ENCODE measurements at regions not wholly inside any gene's neighbourhood (a gene's known extent, or its start where the extent isn't known, plus 50 kb on each side); places are given as distances from the start of the nearest gene placed in this dataset.

DNA sequence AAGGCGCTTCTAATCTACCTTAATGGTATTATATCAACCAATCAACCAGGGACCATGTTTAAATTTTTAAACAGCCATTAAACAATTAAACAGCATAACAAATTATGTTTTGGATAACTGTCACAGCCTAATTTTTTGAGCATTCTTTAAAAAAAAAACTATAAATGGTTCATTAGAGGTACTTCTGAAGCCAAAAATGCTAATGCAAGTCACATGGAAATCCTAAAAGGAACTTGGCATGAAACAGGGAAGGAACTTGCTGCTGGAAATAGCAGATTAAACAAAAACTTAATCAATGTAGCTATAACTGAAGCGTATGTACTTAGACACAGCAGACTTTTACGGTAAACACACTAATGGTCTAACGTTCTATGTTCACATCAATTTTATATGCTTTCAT lies 190.2 kb upstream of the BTG1 start:
- no peak overlapping the region for H3K4me3 Mint-ChIP-seq
- H3K9me3 Mint-ChIP-seq: no peaks in the 10 kb centered on the region
- H3K27ac Mint-ChIP-seq: no peak overlapping the region
- H3K36me3 Mint-ChIP-seq (ENCODE audit: low read depth): no peaks in the 10 kb centered on the region
- H3K4me1 Mint-ChIP-seq (ENCODE audit: low read depth): peaks cover 37% of the 10 kb centered on the region
- no peaks in the 10 kb centered on the region for H3K27me3 Mint-ChIP-seq

DNA sequence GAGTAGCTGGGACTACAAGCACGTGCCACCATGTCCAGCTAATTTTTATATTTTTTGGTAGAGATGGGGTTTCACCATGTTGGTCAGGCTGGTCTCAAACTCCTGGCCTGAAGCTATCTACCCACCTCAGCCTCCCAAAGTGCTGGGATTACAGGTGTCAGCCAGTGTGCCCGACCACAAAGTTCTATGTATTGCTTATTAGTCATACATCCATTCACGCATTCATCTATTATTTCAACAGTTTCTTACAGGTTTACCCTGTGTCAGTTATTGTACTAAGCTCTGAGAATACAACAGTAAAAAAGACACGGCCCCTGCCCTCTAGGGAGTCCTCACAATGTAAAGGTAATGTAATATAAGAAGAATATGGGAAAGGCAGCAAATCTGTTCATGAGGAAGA lies 188.9 kb upstream of the BTG1 start:
- Mint-ChIP-seq H3K9me3 (no peaks in the 10 kb centered on the region), H3K27ac (no peak overlapping the region), H3K36me3 (ENCODE audit: low read depth) (no peaks in the 10 kb centered on the region), H3K4me1 (ENCODE audit: low read depth) (peaks cover 31% of the 10 kb centered on the region), H3K4me3 (no peak overlapping the region), H3K27me3 (no peaks in the 10 kb centered on the region)

DNA sequence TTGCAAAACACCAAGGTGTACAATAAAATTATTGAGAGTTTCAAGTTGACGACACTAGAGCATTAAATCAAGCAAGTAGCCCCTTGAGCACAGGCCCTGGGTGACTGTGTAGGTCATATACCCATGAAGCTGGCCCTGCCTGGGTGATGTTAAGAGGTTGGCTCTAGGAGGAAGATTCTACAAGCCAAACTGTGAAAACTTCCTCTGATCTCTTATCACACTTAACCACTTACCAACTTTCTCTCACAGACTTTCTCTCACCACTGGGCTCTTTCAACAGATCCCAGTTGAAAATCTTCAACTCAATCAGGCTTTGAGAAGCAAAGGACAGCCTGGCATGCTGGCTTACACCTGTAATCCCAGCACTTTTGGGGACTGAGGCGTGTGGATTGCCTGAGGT lies 186.9 kb upstream of the BTG1 start:
- peaks cover 29% of the 10 kb centered on the region for H3K4me1 Mint-ChIP-seq (ENCODE audit: low read depth)
- H3K27me3 Mint-ChIP-seq: no peaks in the 10 kb centered on the region
- H3K27ac Mint-ChIP-seq: no peak overlapping the region
- H3K9me3 Mint-ChIP-seq: no peaks in the 10 kb centered on the region
- no peaks in the 10 kb centered on the region for H3K36me3 Mint-ChIP-seq (ENCODE audit: low read depth)
- H3K4me3 Mint-ChIP-seq: no peak overlapping the region

DNA sequence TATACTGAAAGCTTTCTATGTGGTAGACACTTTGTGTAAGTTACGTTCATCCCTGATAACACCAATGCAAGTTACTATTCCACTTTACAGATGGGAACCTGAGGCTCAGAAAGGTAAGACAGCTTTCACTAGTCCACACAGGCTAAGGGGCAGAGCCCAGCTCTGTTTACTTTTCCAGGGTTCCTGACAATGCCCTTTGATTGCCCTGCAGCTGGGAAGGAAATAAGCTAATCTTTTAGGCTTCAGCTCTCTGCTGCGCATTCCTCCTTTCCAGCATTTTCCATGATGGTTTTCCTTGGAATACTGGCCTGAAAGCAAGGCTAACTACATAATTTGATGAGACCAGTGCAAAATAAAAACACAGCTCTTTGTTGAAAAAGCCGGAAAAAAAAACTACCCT lies 185.7 kb upstream of the BTG1 start:
- H3K4me3 Mint-ChIP-seq: no peak overlapping the region
- no peaks in the 10 kb centered on the region for H3K27me3 Mint-ChIP-seq
- H3K9me3 Mint-ChIP-seq: no peaks in the 10 kb centered on the region
- no peaks in the 10 kb centered on the region for H3K36me3 Mint-ChIP-seq (ENCODE audit: low read depth)
- H3K27ac Mint-ChIP-seq: no peak overlapping the region
- peaks cover 36% of the 10 kb centered on the region for H3K4me1 Mint-ChIP-seq (ENCODE audit: low read depth)

DNA sequence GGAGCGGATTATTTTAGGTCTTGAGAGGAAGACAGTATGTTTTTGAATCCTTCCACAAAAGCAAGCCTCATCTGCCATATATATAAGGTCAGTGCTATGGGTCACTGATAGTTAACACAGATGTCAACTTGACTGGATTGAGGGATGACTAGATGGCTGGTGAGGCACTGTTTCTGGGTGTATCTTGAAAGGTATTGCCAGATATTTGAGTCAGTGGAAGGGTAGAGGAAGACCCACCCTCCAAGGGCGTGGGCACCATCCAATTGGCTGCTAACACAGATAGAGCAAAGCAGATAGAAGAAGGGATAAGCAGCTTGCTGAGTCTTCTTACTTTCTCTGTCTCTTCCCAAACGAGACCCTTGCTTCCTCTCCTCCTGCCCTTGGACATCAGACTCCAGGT lies 185.0 kb upstream of the BTG1 start:
- Mint-ChIP-seq H3K36me3 (ENCODE audit: low read depth) (no peaks in the 10 kb centered on the region), H3K27me3 (no peaks in the 10 kb centered on the region), H3K4me1 (ENCODE audit: low read depth) (peaks cover 41% of the 10 kb centered on the region), H3K27ac (no peak overlapping the region), H3K4me3 (no peak overlapping the region), H3K9me3 (no peaks in the 10 kb centered on the region)

DNA sequence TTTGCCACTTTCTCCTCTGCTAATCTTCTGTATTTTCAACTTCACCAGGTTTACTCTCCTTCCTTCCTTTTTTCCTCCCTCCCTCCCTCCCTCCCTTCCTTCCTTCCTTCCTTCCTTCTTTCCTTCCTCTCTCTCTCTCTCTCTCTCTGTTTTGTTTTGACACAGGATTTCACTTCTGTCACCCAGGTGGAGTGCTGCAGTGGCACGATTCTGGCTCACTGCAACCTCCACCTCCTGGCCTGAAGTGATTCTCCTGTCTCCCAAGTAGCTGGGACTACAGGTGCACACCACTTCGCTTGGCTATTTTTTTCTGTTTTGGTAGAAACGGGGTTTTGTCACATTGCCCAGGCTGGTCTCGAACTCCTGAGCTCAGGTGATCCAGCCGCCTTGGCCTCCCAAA lies 181.2 kb upstream of the BTG1 start:
- Mint-ChIP-seq H3K4me1 (ENCODE audit: low read depth) (peaks cover 20% of the 10 kb centered on the region), H3K27ac (no peak overlapping the region), H3K27me3 (no peaks in the 10 kb centered on the region), H3K36me3 (ENCODE audit: low read depth) (no peaks in the 10 kb centered on the region), H3K4me3 (no peak overlapping the region), H3K9me3 (peaks cover 10% of the 10 kb centered on the region)

DNA sequence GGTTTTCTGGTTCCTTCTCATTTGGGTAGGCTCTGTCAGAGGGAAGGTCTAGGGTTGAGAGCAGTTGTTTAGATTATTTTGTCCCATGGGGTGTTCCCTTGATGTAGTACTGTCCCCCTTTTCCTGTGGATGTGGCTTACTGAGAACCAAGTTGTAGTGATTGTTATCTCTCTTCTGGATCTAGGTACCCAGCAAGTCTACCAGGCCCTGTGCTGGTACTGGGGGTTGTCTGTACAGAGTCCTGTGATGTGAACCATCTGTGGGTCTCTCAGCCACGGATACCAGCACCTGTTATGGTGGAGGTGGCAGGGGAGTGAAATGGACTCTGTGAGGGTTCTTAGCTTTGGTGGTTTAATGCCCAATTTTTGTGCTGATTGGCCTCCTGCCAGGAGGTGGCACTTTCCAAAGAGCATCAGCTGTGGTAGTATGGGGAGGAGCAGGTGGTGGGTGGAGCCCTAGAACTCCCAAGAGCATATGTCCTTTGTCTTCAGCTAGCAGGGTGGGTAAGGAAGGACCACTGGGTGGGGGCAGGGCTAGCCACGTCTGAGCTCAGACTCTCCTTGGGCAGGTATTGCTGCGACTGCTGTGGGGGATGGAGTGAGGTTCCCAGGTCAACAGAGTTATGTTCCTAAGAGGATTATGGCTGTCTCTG lies 179.3 kb upstream of the BTG1 start:
- no peak overlapping the region for H3K27ac Mint-ChIP-seq
- peaks cover 19% of the 10 kb centered on the region for H3K4me1 Mint-ChIP-seq (ENCODE audit: low read depth)
- no peaks in the 10 kb centered on the region for H3K36me3 Mint-ChIP-seq (ENCODE audit: low read depth)
- peaks cover 10% of the 10 kb centered on the region for H3K9me3 Mint-ChIP-seq
- H3K4me3 Mint-ChIP-seq: no peak overlapping the region
- H3K27me3 Mint-ChIP-seq: no peaks in the 10 kb centered on the region

DNA sequence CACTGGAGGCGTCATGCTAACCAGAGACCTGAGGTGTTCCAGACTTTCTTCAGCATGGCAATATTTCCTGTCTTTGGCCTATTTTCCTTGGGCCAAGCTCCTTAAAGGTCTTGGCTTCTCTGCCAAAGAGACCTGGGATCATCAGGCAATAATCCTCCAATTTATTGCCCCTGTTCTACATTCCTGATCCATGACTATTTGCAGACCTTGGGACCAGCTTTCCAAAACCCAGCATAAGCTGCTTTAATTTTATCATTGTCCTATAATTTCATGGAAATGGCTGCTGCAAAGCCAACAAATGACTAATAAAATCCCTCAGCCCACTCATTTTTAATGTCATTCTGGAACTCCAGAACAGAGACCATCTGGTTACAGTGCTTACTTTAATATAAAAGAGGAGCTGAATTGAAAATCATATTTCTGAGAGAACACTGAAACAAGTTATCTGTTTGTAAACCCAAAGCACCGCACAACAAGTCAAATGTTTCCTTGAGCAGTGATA lies 166.9 kb upstream of the BTG1 start:
- Mint-ChIP-seq H3K4me1 (ENCODE audit: low read depth) (peaks cover 3% of the 10 kb centered on the region), H3K27ac (no peak overlapping the region), H3K36me3 (ENCODE audit: low read depth) (peaks cover 4% of the 10 kb centered on the region)

DNA sequence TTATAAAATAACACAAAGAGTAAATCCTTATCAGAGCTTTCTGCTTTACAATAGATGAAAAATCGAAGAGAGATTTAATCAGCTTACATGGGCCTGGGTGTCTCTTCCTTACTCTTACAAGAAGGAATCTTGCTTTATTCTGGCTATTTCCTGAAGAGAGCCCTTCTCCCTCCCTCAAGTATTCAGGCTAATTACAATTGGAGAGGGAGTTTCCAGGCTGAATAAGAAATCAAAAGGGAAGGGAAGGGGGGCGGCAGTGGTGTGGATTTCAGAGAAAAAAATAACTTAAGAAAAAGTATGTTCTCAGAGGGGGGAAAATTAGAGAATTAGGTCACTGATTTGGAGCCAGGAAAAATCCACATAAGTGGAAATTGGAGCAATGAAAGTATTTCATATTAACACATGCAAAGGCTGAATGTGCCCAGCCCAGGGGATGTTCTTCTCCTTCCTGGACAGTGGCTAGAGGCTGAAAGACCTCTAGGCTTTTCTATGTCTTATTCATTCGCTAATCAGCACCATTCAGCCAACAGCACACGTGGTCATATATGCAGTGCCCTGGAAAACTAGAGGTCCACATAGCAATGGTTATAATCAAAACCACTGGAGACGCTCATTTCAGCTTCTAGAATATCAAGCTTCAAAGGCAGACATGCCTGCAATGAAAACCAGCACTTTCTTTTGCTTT lies 158.9 kb upstream of the BTG1 start:
- Mint-ChIP-seq H3K4me1 (ENCODE audit: low read depth) (peaks cover 3% of the 10 kb centered on the region), H3K27ac (no peak overlapping the region), H3K27me3 (no peaks in the 10 kb centered on the region), H3K36me3 (ENCODE audit: low read depth) (no peaks in the 10 kb centered on the region), H3K9me3 (peaks cover 4% of the 10 kb centered on the region), H3K4me3 (no peak overlapping the region)

More for the DNA sequence above, 166.9 kb upstream of the BTG1 start:
- Mint-ChIP-seq H3K9me3 (no peaks in the 10 kb centered on the region), H3K27me3 (no peaks in the 10 kb centered on the region), H3K4me3 (no peak overlapping the region)

DNA sequence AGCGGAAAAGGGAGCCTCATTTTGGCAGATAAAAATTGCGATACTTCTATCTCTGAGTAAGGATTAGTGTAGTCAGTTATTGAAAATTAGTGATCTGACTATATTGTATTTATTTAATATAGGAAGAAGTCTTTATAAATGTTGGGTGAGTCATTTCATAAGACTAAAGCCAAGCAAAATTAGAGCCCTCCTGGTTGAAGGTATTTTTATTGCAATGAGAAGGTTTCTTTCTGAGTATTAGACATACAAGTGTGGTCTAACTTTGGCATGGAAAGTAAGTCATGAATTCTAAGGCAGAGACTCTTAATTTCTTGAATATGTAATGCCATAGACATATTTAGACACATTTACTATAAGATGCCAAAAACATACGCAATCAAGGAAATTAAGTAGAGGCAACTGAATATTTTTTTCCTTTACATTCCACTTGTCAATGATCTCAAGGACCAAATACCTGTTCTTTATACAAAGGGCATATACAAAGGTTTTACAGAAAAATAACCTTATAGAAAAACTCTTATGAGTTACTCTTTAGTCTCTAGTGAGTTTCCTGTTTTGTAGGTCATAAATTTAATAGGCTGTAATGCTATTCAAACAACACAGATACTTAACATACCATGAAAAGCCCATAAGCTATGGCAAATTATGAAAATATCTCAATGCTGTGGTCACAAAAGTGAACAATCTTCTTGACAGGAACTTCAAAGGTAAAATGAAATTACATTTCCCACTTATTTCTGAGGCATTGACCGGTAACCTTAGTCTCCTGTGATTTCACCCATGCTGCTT lies 156.6 kb upstream of the BTG1 start:
- Mint-ChIP-seq H3K27ac (no peak overlapping the region), H3K27me3 (no peaks in the 10 kb centered on the region)

DNA sequence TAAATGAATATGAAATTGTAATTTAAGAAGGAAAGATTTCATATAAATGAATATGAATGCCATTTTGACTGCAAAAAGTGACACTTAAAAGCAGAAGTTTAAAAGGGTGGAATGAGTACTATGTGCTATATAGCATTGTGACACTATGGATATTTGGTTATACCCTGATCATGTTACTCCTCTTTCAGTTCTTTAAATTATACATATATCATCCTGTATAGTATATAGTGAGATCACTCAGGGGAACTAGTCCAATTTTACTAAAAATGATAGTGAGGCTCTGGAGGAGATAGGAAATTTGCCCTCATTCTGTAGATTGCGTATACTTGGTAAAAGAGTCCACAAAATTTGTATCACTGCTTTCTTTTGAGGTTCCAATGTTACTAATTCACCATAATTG lies 155.7 kb upstream of the BTG1 start:
- Mint-ChIP-seq H3K27me3 (no peaks in the 10 kb centered on the region), H3K4me3 (no peak overlapping the region), H3K36me3 (ENCODE audit: low read depth) (no peaks in the 10 kb centered on the region), H3K27ac (no peak overlapping the region), H3K9me3 (no peaks in the 10 kb centered on the region), H3K4me1 (ENCODE audit: low read depth) (no peaks in the 10 kb centered on the region)

More for the DNA sequence above, 156.6 kb upstream of the BTG1 start:
- H3K4me3 Mint-ChIP-seq: no peak overlapping the region
- H3K36me3 Mint-ChIP-seq (ENCODE audit: low read depth): no peaks in the 10 kb centered on the region
- H3K9me3 Mint-ChIP-seq: peaks cover 4% of the 10 kb centered on the region
- H3K4me1 Mint-ChIP-seq (ENCODE audit: low read depth): no peaks in the 10 kb centered on the region

DNA sequence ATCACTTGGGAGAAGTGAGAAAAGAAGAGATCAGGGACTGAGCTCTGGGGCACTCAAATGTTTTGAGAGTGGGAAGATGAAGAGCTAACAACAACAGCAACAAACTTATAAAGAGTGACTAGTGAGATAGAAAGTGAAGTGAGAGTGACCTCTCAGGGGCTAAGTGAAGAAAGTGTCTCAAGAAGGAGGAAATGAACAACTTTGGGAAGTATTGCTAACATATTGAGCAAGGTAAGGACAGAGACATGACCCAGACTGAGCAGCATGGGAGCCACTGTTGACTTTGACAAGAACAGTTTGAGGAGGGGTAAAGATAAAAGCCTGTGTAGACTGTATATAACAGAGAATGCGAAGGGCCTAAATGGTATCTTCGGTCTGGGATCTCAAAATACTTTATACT lies 155.1 kb upstream of the BTG1 start:
- Mint-ChIP-seq H3K27ac (no peak overlapping the region), H3K27me3 (no peaks in the 10 kb centered on the region), H3K36me3 (ENCODE audit: low read depth) (no peaks in the 10 kb centered on the region), H3K4me1 (ENCODE audit: low read depth) (no peaks in the 10 kb centered on the region), H3K4me3 (no peak overlapping the region), H3K9me3 (no peaks in the 10 kb centered on the region)

DNA sequence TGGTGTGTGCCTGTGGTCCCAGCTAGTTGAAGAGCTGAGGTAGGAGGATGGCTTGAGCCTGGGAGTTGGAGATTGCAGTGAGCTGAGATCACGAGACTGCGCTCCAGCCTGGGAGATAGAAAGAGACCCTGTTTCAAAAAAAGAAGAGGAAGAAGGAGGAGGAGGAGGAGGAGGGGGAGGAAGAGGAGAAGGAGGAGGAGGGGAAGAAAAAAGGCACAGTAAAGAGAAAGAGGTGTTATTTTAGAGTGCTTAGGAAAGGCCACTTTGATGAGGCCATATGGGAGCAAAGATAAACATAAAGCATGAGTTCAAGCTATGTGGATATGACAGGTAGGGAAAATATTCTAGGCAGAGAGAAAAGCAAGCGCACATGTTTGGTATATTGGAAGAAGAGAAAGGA lies 154.1 kb upstream of the BTG1 start:
- H3K4me3 Mint-ChIP-seq: no peak overlapping the region
- H3K4me1 Mint-ChIP-seq (ENCODE audit: low read depth): no peaks in the 10 kb centered on the region
- H3K36me3 Mint-ChIP-seq (ENCODE audit: low read depth): no peaks in the 10 kb centered on the region
- H3K9me3 Mint-ChIP-seq: no peaks in the 10 kb centered on the region
- H3K27ac Mint-ChIP-seq: no peak overlapping the region
- H3K27me3 Mint-ChIP-seq: no peaks in the 10 kb centered on the region

DNA sequence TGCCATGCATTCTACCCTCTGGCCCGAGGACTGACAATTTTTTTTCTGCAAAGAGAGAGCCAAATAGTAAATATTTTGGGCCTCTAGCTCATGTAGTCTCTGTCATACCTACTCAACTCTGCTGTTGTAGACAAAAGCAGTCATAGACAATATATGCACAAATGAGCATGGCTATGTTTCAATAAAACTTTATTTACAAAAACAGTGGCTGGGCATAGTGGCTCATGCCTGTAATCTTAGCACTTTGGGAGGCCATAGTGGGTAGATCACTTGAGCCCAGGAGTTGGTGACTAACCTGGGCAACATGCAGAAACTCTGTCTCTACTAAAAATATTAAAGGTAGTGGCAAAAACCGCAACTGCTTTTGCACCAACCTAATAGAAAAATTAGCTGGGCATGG lies 153.7 kb upstream of the BTG1 start:
- no peak overlapping the region for H3K27ac Mint-ChIP-seq
- H3K4me1 Mint-ChIP-seq (ENCODE audit: low read depth): no peaks in the 10 kb centered on the region
- H3K27me3 Mint-ChIP-seq: no peaks in the 10 kb centered on the region
- no peak overlapping the region for H3K4me3 Mint-ChIP-seq
- H3K36me3 Mint-ChIP-seq (ENCODE audit: low read depth): no peaks in the 10 kb centered on the region
- no peaks in the 10 kb centered on the region for H3K9me3 Mint-ChIP-seq

DNA sequence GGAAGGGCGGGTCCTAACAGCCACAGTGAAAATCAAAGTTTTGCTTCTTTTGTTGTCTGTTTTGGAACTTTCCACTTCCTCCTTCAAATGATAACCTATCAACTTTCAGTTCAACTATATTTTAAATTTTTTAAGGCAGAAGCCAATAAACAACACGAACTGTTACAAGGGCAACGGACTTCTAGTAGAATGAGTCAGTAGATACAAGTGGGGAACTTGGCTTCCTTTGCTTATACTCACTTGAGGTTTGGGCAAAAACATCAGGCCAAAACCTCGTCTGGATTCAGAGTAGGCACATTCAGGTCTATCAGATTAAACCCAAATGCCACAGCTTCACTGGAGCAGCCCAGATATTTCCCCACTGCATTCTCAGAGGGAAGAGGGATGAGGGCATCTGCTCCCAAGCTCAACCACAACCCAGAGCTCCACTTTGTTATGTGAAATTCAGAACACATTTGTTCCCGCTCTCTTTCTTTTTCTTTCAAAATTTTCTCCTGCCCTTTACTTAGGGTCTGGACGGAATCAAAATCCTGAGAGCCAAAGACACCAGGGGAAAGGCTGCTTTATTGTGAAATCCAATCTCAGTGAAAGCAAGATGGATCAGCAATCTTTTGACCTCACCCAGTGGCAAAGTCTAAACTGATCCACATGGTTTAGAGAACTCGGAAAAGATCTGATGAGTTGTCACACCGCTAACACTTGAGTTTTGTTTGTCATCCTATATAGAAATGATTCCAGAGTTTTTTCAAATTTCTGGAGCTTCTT lies 152.5 kb upstream of the BTG1 start:
- no peaks in the 10 kb centered on the region for H3K36me3 Mint-ChIP-seq (ENCODE audit: low read depth)
- no peaks in the 10 kb centered on the region for H3K4me1 Mint-ChIP-seq (ENCODE audit: low read depth)
- no peaks in the 10 kb centered on the region for H3K9me3 Mint-ChIP-seq
- no peaks in the 10 kb centered on the region for H3K27me3 Mint-ChIP-seq
- peak overlapping the region; percentile 12 for H3K4me3 Mint-ChIP-seq
- peak overlapping the region; percentile 61 for H3K27ac Mint-ChIP-seq
